Trophoblast cell (in vitro differentiated cells and primary cell): ENCODE measurements at regions not wholly inside any gene's neighbourhood (a gene's known extent, or its start where the extent isn't known, plus 50 kb on each side); places are given as distances from the start of the nearest gene placed in this dataset.

Source experiments
- DNase-seq, 2 donors: peaks; one replicate each; pipeline ENCODE4 v3.0.0-alpha.2; 2016
- H2AFZ ChIP-seq: 2 replicates; pipeline ENCODE4 v1.6.1; 2013; ENCODE audit warnings: low read length, moderate library complexity, mild to moderate bottlenecking; ENCODE audit not compliant: insufficient read depth, poor library complexity
- H2AK5ac ChIP-seq: 2 replicates; pipeline ENCODE4 v1.6.1; 2013; ENCODE audit warnings: mild to moderate bottlenecking, low read length
- H2BK120ac ChIP-seq: 2 replicates; pipeline ENCODE4 v1.6.1; 2013; ENCODE audit warnings: low read length, mild to moderate bottlenecking, moderate library complexity; ENCODE audit not compliant: insufficient read depth, poor library complexity
- H2BK12ac ChIP-seq: 2 replicates; pipeline ENCODE4 v1.6.1; 2013; ENCODE audit warnings: mild to moderate bottlenecking, low read length, moderate library complexity
- H2BK5ac ChIP-seq: 2 replicates; pipeline ENCODE4 v1.6.1; 2013; ENCODE audit warnings: low read length, low read depth, moderate library complexity, mild to moderate bottlenecking; ENCODE audit not compliant: poor library complexity
- H3K14ac ChIP-seq: 2 replicates; pipeline ENCODE4 v1.6.1; 2013; ENCODE audit warnings: mild to moderate bottlenecking, low read length
- H3K18ac ChIP-seq: 2 replicates; pipeline ENCODE4 v1.6.1; 2013; ENCODE audit warnings: mild to moderate bottlenecking, low read length
- H3K23ac ChIP-seq: 2 replicates; pipeline ENCODE4 v1.6.1; 2013; ENCODE audit warnings: low read length
- H3K27ac ChIP-seq: 2 replicates; pipeline ENCODE4 v1.5.1; 2013; ENCODE audit warnings: low read depth, mild to moderate bottlenecking, inconsistent platforms, low read length, moderate library complexity
- H3K27me3 ChIP-seq: 2 replicates; pipeline ENCODE4 v1.6.1; 2013; ENCODE audit warnings: inconsistent platforms, mild to moderate bottlenecking, low read length, moderate library complexity; ENCODE audit not compliant: insufficient read depth
- H3K36me3 ChIP-seq, 2 experiments: 1 replicate in 1 of 2; 2 replicates in 1 of 2; pipeline ENCODE4 v1.6.1; 2013; ENCODE audit warnings: low read length in 2 of 2, mild to moderate bottlenecking in 2 of 2, moderate library complexity in 1 of 2; ENCODE audit not compliant: insufficient read depth in 2 of 2, control insufficient read depth in 1 of 2
- H3K4ac ChIP-seq: 2 replicates; pipeline ENCODE4 v1.6.1; 2013; ENCODE audit warnings: low read depth, mild to moderate bottlenecking, low read length, moderate library complexity
- H3K4me1 ChIP-seq, 2 experiments: 1 replicate in 1 of 2; 2 replicates in 1 of 2; pipeline ENCODE4 v1.6.1; 2013; ENCODE audit warnings: low read length in 2 of 2, mild to moderate bottlenecking in 2 of 2, moderate library complexity in 1 of 2; ENCODE audit not compliant: insufficient read depth in 2 of 2, control insufficient read depth in 1 of 2
- H3K4me2 ChIP-seq: 2 replicates; pipeline ENCODE4 v1.6.1; 2013; ENCODE audit warnings: inconsistent platforms, mild to moderate bottlenecking, low read length, moderate library complexity
- H3K4me3 ChIP-seq: 2 replicates; pipeline ENCODE4 v1.5.1; 2013; ENCODE audit warnings: mild to moderate bottlenecking, low read depth, low read length, inconsistent platforms
- H3K79me1 ChIP-seq: one replicate; pipeline ENCODE4 v1.6.1; 2013; ENCODE audit warnings: low read length
- H3K79me2 ChIP-seq: 2 replicates; pipeline ENCODE4 v1.6.1; 2013; ENCODE audit warnings: low read length, mild to moderate bottlenecking; ENCODE audit not compliant: control insufficient read depth, insufficient read depth, poor library complexity
- H3K9ac ChIP-seq: 2 replicates; pipeline ENCODE4 v1.6.1; 2013; ENCODE audit warnings: mild to moderate bottlenecking, low read length
- H3K9me3 ChIP-seq: 2 replicates; pipeline ENCODE4 v1.6.1; 2013; ENCODE audit warnings: low read depth, mild to moderate bottlenecking, control low read depth, inconsistent platforms, low read length; ENCODE audit not compliant: insufficient read depth
- H4K12ac ChIP-seq: 2 replicates; pipeline ENCODE4 v1.6.1; 2013; ENCODE audit warnings: low read depth, mild to moderate bottlenecking, low read length, moderate library complexity
- H4K8ac ChIP-seq: 2 replicates; pipeline ENCODE4 v1.6.1; 2013; ENCODE audit warnings: low read depth, mild to moderate bottlenecking, low read length, moderate library complexity
- H4K91ac ChIP-seq: one replicate; pipeline ENCODE4 v1.6.1; 2013; ENCODE audit warnings: low read depth, mild to moderate bottlenecking, low read length, moderate library complexity
- WGBS: extraction: QIAGEN DNeasy Blood & Tissue Kit; methylation state at CpG from one replicate; pipeline ENCODE4 v1.1.7; 2013; ENCODE audit warnings: missing lambda C conversion rate; ENCODE audit not compliant: insufficient read length, insufficient coverage; ENCODE audit errors: extremely low coverage; 5-methylcytosine and 5-hydroxymethylcytosine counted together

DNA sequence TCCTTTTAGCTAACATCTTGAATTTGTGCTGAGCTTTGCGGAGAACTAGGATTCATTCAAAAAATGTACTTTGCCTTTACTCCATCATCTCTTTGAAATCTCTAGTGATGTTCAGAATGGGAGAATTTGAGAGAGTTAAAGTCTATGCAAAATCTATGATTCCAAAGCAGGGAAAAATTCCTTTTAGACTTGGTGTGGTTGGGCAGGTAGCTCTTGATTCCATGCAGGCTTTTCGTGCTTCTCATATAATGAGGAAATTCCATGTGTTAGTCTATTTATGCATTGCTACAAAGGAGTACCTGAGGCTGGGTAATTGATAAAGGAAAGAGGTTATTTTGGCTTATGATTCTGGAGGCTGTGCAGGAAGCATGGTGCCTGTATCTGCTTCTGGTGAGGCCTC is 258.9 kb upstream of the EPHA4 start:
- DNase-seq: peak; percentile 58 to 90
- no peak overlapping the region for H3K14ac ChIP-seq
- no peaks in the 10 kb centered on the region for H3K79me1 ChIP-seq
- H3K23ac ChIP-seq: no peak overlapping the region
- H3K4me2 ChIP-seq: no peak overlapping the region
- H3K4me3 ChIP-seq: no peak overlapping the region
- H2AFZ ChIP-seq: no peak overlapping the region
- no peak overlapping the region for H4K91ac ChIP-seq
- no peak overlapping the region for H2BK5ac ChIP-seq
- no peak overlapping the region for H3K9ac ChIP-seq
- no peaks in the 10 kb centered on the region for H3K36me3 ChIP-seq
- H4K12ac ChIP-seq: no peak overlapping the region
- no peak overlapping the region for H2AK5ac ChIP-seq
- no peak overlapping the region for H4K8ac ChIP-seq
- no peak overlapping the region for H3K27ac ChIP-seq
- no peaks in the 10 kb centered on the region for H3K79me2 ChIP-seq
- H3K4me1 ChIP-seq: peaks cover 5% of the 10 kb centered on the region in 2 experiments
- H3K18ac ChIP-seq: no peak overlapping the region
- no peak overlapping the region for H2BK12ac ChIP-seq
- no peak overlapping the region for H3K4ac ChIP-seq
- no peak overlapping the region for H2BK120ac ChIP-seq
- H3K9me3 ChIP-seq: no peaks in the 10 kb centered on the region
- no peaks in the 10 kb centered on the region for H3K27me3 ChIP-seq
- no CpG with 5 or more reads among the region's 2 CpGs for WGBS

- Histone ChIP-seq H2BK120ac (no peak overlapping the region), H2BK12ac (no peak overlapping the region), H3K4me3 (no peak overlapping the region)
These were observed 250.3 kb upstream of the EPHA4 start for GRCh38 chr2:221822416-221822815.

DNA sequence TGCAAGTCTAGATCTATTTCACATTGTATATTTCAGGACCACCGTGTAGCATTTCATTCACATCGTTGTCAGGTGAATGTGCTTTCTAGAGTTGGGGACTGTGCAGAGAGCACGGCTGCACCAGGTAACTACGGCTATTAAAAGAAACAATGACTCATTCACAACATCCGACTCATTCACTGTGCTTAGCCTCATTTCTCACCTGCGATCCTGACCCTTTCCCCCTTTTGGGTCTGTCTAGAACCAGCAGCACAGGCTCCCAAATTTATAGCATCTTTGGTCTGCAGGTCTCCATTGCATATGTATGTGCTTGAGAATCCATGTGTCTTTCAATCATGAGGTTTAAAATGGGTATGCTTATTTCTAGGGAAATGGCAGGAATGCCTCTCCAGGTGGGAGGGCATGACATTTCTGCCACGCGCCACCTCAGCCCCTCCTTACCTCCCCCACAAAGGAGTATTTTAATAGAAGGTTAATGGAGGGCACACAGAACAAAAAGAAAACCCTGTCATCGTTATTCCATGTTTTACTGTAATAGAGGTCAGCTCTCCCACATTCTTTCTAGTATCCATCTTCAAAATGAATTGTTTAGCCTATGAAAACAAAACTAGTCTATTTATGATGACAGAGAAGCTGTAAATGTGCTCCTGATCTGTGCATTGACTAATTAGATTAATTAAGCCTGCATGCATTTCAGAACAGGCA is 246.7 kb upstream of the EPHA4 start:
- no peaks in the 10 kb centered on the region for H3K27me3 ChIP-seq
- peaks cover 0 to 4% of the 10 kb centered on the region in 2 experiments for H3K4me1 ChIP-seq
- H4K12ac ChIP-seq: no peak overlapping the region
- no peak overlapping the region for H4K91ac ChIP-seq
- H3K23ac ChIP-seq: no peak overlapping the region
- no peak overlapping the region for H3K4me2 ChIP-seq
- H2BK5ac ChIP-seq: no peak overlapping the region
- H2BK12ac ChIP-seq: no peak overlapping the region
- DNase-seq: peak; percentile 26 to 43
- no CpG with 5 or more reads among the region's 9 CpGs for WGBS
- H2AFZ ChIP-seq: no peak overlapping the region
- H3K4me3 ChIP-seq: no peak overlapping the region
- H3K36me3 ChIP-seq: no peaks in the 10 kb centered on the region
- no peaks in the 10 kb centered on the region for H3K9me3 ChIP-seq
- no peak overlapping the region for H4K8ac ChIP-seq
- H3K27ac ChIP-seq: no peak overlapping the region
- H3K18ac ChIP-seq: no peak overlapping the region
- H3K79me2 ChIP-seq: no peaks in the 10 kb centered on the region
- no peak overlapping the region for H3K4ac ChIP-seq
- no peak overlapping the region for H3K9ac ChIP-seq
- H3K14ac ChIP-seq: no peak overlapping the region
- no peaks in the 10 kb centered on the region for H3K79me1 ChIP-seq
- no peak overlapping the region for H2BK120ac ChIP-seq
- no peak overlapping the region for H2AK5ac ChIP-seq

More at GRCh38 chr2:221822416-221822815, 250.3 kb upstream of the EPHA4 start:
- Histone ChIP-seq H3K18ac (no peak overlapping the region), H2AK5ac (no peak overlapping the region), H3K27me3 (no peaks in the 10 kb centered on the region), H4K91ac (no peak overlapping the region), H3K4me1 (peaks cover 0 to 4% of the 10 kb centered on the region in 2 experiments), H3K79me1 (no peaks in the 10 kb centered on the region), H3K79me2 (no peaks in the 10 kb centered on the region), H2BK5ac (no peak overlapping the region), H3K9me3 (no peaks in the 10 kb centered on the region), H2AFZ (no peak overlapping the region), H3K9ac (no peak overlapping the region), H3K27ac (no peak overlapping the region), H3K23ac (no peak overlapping the region), H3K14ac (no peak overlapping the region), H3K4me2 (no peak overlapping the region), H3K36me3 (no peaks in the 10 kb centered on the region), H4K12ac (no peak overlapping the region), H3K4ac (no peak overlapping the region), H4K8ac (no peak overlapping the region)
- DNase-seq: no peak
- no CpG with 5 or more reads among the region's 2 CpGs for WGBS

GRCh38 chr2:221817878-221818277 is 245.8 kb upstream of the EPHA4 start:
- H3K14ac ChIP-seq: no peak overlapping the region
- no peaks in the 10 kb centered on the region for H3K79me2 ChIP-seq
- H3K79me1 ChIP-seq: no peaks in the 10 kb centered on the region
- H3K18ac ChIP-seq: no peak overlapping the region
- no peak overlapping the region for H2BK12ac ChIP-seq
- H3K4ac ChIP-seq: no peak overlapping the region
- no peak overlapping the region for H2BK5ac ChIP-seq
- no peaks in the 10 kb centered on the region for H3K9me3 ChIP-seq
- H3K4me2 ChIP-seq: no peak overlapping the region
- H2AFZ ChIP-seq: no peak overlapping the region
- no peaks in the 10 kb centered on the region for H3K36me3 ChIP-seq
- H4K12ac ChIP-seq: no peak overlapping the region
- no peak overlapping the region for H3K27ac ChIP-seq
- H3K4me1 ChIP-seq: peaks cover 0 to 4% of the 10 kb centered on the region in 2 experiments
- H3K23ac ChIP-seq: no peak overlapping the region
- H2BK120ac ChIP-seq: no peak overlapping the region
- WGBS: no CpG with 5 or more reads among the region's 3 CpGs
- no peak overlapping the region for H4K91ac ChIP-seq
- H3K27me3 ChIP-seq: no peaks in the 10 kb centered on the region
- H2AK5ac ChIP-seq: no peak overlapping the region
- no peak overlapping the region for H4K8ac ChIP-seq
- no peak overlapping the region for H3K9ac ChIP-seq
- no peak for DNase-seq
- no peak overlapping the region for H3K4me3 ChIP-seq
